ENCODE measurements at regions not wholly inside any gene's neighbourhood (a gene's known extent, or its start where the extent isn't known, plus 50 kb on each side); places are given as distances from the start of the nearest gene placed in this dataset.

DNA sequence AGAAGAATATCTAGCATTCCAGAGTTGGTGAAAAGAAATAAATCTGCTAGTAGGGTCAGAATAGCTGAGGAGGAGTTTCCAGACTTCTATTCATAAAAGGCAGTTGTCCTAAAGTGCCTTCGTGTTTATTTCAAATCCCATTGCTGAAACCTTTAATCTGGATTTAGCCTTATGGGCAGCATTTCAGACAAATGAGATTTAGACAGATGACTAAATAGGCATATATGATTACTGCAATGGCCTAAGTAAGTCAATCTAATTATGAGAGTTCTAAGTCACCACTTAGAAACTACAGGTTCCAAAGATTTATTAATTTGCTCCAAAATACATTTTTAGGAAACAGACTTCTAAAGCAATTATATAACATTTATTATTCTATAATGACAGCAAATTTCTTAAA, 368.7 kb downstream of the LIG4 start:
- DNase-seq (ENCODE audit: low read depth): no peak
- TF ChIP-seq, protein P1, sequence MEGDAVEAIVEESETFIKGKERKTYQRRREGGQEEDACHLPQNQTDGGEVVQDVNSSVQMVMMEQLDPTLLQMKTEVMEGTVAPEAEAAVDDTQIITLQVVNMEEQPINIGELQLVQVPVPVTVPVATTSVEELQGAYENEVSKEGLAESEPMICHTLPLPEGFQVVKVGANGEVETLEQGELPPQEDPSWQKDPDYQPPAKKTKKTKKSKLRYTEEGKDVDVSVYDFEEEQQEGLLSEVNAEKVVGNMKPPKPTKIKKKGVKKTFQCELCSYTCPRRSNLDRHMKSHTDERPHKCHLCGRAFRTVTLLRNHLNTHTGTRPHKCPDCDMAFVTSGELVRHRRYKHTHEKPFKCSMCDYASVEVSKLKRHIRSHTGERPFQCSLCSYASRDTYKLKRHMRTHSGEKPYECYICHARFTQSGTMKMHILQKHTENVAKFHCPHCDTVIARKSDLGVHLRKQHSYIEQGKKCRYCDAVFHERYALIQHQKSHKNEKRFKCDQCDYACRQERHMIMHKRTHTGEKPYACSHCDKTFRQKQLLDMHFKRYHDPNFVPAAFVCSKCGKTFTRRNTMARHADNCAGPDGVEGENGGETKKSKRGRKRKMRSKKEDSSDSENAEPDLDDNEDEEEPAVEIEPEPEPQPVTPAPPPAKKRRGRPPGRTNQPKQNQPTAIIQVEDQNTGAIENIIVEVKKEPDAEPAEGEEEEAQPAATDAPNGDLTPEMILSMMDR (IDR thresholded peaks at IDR 0.05; ENCODE audit: insufficient read depth, low read length, severe bottlenecking): no peak
- Histone ChIP-seq H3K4me3 (ENCODE audit: low read depth, low read length) (no peak overlapping the region), H3K27me3 (ENCODE audit: control insufficient read depth, insufficient read depth, low read length) (no peaks in the 10 kb centered on the region), H3K36me3 (ENCODE audit: control insufficient read depth, insufficient read depth, low read length) (no peaks in the 10 kb centered on the region)
- FAIRE-seq: no peak

DNA sequence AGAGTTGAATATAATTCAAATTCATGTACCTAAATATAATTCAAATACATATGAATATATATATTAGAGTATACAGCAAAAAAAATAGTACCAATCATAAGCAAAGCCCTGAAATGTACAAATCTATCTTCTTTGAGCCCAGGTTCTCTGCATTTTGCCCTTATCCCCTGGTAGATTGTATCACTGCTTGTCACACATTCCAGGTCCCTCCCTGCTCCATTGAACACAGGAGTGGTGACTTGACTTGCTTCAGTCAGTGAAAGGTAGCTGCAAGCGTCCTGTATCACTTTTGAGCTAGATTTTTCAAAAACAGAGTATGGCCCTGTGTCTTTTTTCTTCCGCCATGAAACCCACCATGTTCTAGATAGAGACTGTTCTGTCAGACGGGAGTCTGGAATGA, 369.4 kb downstream of the LIG4 start:
- Histone ChIP-seq H3K27me3 (ENCODE audit: control insufficient read depth, insufficient read depth, low read length) (no peaks in the 10 kb centered on the region), H3K4me3 (ENCODE audit: low read depth, low read length) (no peak overlapping the region), H3K36me3 (ENCODE audit: control insufficient read depth, insufficient read depth, low read length) (no peaks in the 10 kb centered on the region)
- no peak for DNase-seq (ENCODE audit: low read depth)
- TF ChIP-seq, protein P1 (IDR thresholded peaks at IDR 0.05; ENCODE audit: insufficient read depth, low read length, severe bottlenecking): no peak
- FAIRE-seq: no peak

DNA sequence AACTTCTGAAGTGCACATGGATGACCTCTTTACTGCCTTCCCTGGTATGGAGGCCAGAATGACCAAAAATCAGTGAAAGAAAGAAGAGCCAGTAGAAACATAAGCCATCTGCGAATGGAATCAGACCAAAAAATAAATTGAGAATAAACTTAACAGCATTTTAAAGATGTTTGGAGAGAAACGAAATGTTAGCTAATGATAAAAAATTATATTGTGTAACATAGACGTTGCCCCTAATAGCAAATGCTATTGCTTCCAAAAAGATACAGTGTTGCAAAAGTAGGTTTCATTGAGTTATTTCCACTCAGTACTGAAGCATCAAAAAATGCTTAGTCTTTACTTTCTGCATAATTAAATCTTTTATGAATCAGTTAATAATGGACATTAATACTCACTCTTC, 371.7 kb downstream of the LIG4 start:
- TF ChIP-seq, protein P1 (IDR thresholded peaks at IDR 0.05; ENCODE audit: insufficient read depth, low read length, severe bottlenecking): no peak
- H3K27me3 ChIP-seq (ENCODE audit: control insufficient read depth, insufficient read depth, low read length): no peaks in the 10 kb centered on the region
- DNase-seq (ENCODE audit: low read depth) (no peak), FAIRE-seq (no peak)
- no peaks in the 10 kb centered on the region for H3K36me3 ChIP-seq (ENCODE audit: control insufficient read depth, insufficient read depth, low read length)
- H3K4me3 ChIP-seq (ENCODE audit: low read depth, low read length): no peak overlapping the region

DNA sequence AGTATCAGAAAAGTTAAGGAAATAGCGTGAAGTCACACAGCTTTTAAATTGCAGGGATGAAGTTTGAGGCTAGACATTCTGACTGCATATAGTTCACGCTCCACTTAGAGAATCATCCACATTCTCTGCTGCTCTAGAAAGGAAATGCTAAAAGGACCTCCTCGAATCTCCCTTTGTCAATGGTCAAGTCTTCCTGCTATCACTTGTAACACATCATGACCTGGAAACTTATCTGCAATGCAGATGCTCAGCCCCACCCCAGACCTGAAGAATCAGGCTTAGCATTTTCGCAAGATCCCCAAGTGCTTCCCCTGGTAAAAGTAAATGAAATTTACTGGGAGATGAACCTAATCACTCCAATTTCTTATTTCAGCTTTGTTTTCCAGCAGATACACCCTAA, 372.1 kb downstream of the LIG4 start:
- Histone ChIP-seq H3K36me3 (ENCODE audit: control insufficient read depth, insufficient read depth, low read length) (no peaks in the 10 kb centered on the region), H3K27me3 (ENCODE audit: control insufficient read depth, insufficient read depth, low read length) (no peaks in the 10 kb centered on the region), H3K4me3 (ENCODE audit: low read depth, low read length) (no peak overlapping the region)
- FAIRE-seq (no peak), DNase-seq (ENCODE audit: low read depth) (no peak)
- TF ChIP-seq, protein P1 (IDR thresholded peaks at IDR 0.05; ENCODE audit: insufficient read depth, low read length, severe bottlenecking): no peak

DNA sequence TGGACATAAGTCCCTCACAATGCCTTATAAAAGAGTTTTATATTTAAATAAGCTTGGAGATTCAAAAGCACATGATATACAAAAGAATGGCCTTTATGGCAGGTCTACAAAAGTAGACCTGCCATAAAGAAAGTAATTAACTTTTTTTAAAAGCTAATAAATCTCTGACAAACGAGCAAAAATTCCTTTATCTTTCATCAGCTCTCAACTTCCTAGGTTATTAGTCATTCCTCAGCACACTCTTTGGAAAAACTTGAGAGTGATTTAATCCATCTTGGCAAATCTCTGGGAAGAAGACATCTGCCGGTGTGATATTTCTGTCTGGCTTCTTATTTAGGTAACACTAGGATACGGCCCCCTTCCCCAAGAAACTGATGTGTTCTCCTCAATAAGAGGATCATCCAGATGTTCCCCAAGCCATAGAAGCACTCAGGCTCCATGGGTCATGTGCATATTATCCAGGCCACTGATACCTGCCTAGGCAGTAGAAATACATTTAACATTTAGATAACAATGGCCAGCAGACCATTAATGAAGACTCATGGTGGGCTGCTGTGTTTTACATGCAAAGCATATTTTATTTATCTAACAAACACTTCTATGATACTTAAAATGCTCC, 372.7 kb downstream of the LIG4 start:
- FAIRE-seq (no peak), DNase-seq (ENCODE audit: low read depth) (peak; percentile 5)
- no peaks in the 10 kb centered on the region for H3K27me3 ChIP-seq (ENCODE audit: control insufficient read depth, insufficient read depth, low read length)
- no peak overlapping the region for H3K4me3 ChIP-seq (ENCODE audit: low read depth, low read length)
- no peaks in the 10 kb centered on the region for H3K36me3 ChIP-seq (ENCODE audit: control insufficient read depth, insufficient read depth, low read length)
- TF ChIP-seq, protein P1 (IDR thresholded peaks at IDR 0.05; ENCODE audit: insufficient read depth, low read length, severe bottlenecking): no peak

DNA sequence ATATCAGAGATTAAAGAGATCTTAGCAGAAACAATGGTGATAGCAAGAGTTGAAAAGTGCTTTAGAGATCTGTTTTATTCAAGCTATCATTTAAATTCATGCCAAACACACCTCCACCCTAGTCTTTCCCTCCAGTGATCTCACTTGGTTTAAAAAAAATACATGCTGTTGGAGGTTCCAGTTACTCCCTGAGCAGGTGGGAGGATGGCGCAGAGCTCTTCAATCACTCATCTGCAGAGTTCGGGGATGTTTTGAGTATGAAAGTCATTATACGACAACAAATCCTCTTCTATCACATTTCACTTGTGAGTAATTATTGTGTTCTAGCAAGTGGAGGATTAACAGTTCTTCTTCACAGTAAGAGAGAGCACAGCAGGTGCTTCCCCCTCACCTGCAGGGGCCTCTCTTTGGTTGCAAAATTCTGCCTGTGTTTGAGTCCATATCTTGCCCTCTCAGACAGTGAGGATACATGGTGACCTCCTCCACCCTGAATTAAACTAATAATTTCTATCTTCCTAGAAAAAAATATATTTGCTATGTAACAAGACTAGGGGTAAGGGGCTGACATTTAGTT, 376.7 kb downstream of the LIG4 start:
- Histone ChIP-seq H3K27me3 (ENCODE audit: control insufficient read depth, insufficient read depth, low read length) (no peaks in the 10 kb centered on the region), H3K36me3 (ENCODE audit: control insufficient read depth, insufficient read depth, low read length) (no peaks in the 10 kb centered on the region), H3K4me3 (ENCODE audit: low read depth, low read length) (no peak overlapping the region)
- TF ChIP-seq, protein P1 (IDR thresholded peaks at IDR 0.05; ENCODE audit: insufficient read depth, low read length, severe bottlenecking): no peak
- DNase-seq (ENCODE audit: low read depth) (no peak), FAIRE-seq (no peak)

Measured in bronchial epithelial cell (primary cell).